Retinal pigment epithelial cell (primary cell): ENCODE measurements at regions not wholly inside any gene's neighbourhood (a gene's known extent, or its start where the extent isn't known, plus 50 kb on each side); places are given as distances from the start of the nearest gene placed in this dataset.

Experiments
- DNase-seq: peaks from one replicate; pipeline ENCODE4 v3.0.0-alpha.2; 2010; ENCODE audit warnings: low read depth
- H3K4me3 ChIP-seq: 2 replicates; pipeline ENCODE4 v1.5.1; 2011; ENCODE audit warnings: mild to moderate bottlenecking, low read length, control low read depth, moderate library complexity
- TF ChIP-seq, protein P1 (sequence below): conservative IDR thresholded peaks from 2 replicates; pipeline ENCODE4 v1.5.1; 2011; ENCODE audit warnings: low read depth, low read length, control low read depth, inconsistent platforms

DNA sequence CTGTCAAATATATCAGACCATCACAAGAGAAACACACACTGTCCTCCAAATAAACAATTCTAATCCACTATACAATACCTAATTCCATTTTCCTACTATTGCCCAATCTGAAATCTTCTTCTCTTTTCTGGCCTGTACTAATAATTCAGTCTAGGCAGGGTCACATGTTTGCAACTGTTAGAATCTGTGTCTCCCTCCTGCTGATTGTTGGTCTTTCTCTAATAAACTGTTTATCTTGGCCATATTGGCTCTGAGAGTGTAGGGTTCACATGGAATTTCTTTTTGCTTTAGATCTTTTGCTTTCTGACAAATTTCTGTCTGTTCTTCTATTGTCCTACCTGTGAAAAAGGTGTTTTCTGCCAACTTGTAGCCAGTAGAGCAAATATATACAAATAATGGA is 319.9 kb upstream of the ADAMTS5 start:
- TF ChIP-seq, protein P1, sequence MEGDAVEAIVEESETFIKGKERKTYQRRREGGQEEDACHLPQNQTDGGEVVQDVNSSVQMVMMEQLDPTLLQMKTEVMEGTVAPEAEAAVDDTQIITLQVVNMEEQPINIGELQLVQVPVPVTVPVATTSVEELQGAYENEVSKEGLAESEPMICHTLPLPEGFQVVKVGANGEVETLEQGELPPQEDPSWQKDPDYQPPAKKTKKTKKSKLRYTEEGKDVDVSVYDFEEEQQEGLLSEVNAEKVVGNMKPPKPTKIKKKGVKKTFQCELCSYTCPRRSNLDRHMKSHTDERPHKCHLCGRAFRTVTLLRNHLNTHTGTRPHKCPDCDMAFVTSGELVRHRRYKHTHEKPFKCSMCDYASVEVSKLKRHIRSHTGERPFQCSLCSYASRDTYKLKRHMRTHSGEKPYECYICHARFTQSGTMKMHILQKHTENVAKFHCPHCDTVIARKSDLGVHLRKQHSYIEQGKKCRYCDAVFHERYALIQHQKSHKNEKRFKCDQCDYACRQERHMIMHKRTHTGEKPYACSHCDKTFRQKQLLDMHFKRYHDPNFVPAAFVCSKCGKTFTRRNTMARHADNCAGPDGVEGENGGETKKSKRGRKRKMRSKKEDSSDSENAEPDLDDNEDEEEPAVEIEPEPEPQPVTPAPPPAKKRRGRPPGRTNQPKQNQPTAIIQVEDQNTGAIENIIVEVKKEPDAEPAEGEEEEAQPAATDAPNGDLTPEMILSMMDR: no peak
- DNase-seq: no peak
- no peak overlapping the region for H3K4me3 ChIP-seq

DNA sequence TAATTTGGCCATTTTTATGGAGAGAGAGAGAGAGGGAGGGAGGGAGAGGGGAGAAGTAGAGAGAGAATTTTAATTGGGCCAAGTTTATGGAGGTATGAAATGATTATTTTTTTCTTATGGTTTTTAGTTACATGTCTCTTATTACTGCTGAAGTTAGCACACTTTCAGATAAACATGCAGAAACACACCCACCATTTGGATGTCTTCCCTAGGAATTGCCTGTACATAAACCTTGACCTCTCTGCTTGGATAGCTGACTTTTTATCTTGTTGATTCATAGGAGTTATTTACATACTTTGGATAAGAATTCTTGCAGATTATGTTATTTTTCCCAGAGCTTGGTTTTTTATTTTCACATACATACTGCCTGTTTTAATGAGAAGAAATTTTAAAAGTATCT is 310.2 kb upstream of the ADAMTS5 start:
- DNase-seq: no peak
- TF ChIP-seq, protein P1: no peak
- H3K4me3 ChIP-seq: no peak overlapping the region

DNA sequence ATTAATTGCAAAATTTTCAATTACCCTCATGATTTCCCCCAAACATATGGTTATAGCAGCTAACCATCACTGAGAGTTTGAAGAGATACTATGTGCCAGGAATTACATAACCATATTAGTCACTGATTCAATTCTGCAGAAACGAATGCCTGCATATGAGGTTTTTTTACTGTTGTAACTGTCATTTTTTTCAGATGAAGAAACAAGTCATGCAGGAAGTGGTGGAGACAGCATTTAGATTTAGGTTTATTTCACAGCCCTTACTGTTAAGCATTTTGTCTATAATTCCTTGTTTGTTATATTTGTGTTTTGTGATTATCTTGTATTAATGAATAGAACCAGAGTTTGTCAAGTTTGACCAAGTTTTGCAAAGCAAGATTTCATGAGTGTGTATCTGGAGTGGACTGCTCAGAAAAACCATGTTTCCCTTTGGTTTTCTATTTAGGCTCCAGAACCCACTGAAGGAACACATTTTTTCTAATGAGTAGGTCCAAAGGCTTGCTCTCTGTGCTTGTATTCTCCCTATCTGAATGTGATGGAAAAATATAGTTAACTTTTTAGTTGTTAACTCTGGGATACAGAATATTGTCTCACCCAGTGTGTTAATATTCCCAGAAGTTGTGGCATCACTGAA is 308.5 kb upstream of the ADAMTS5 start:
- no peak overlapping the region for H3K4me3 ChIP-seq
- no peak for DNase-seq
- TF ChIP-seq, protein P1: no peak

DNA sequence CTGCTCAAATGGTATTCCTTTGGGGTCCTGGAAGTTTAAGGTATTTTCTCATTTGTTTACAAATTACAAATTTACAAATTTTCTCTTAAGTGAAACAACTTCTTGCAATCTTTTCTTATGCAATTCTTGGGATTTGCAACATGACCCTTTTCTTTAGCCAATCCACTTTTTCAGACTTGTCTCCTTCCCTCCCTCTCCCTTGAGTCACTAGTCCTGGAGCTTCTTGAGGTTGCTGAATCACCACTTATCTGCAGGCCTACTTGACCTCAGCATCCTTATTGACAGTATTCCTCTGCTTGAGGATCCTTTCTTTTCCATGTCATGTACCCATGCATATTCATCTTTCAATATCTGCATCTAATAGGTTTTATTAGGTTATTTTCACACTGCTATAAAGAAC is 302.8 kb upstream of the ADAMTS5 start:
- TF ChIP-seq, protein P1: no peak
- DNase-seq: no peak
- no peak overlapping the region for H3K4me3 ChIP-seq

DNA sequence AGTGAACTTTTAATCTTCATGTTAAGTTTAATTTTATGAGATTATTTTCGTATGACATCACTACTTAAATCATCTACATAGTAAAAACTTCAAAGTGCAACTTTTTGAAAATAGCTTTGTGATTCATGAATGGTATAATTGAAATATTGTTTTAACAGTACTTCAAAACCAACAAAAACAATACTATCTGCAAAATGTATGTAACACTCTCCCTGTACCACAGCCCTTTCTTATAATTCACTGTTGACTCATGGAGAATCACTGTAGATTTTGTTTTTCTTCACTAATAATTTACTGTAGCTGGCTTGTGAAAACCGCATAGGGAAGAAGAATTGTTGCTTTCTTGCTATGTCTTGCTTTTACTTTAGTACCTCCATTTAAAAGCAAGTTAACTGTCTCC is 301.4 kb upstream of the ADAMTS5 start:
- TF ChIP-seq, protein P1: no peak
- DNase-seq: no peak
- no peak overlapping the region for H3K4me3 ChIP-seq

DNA sequence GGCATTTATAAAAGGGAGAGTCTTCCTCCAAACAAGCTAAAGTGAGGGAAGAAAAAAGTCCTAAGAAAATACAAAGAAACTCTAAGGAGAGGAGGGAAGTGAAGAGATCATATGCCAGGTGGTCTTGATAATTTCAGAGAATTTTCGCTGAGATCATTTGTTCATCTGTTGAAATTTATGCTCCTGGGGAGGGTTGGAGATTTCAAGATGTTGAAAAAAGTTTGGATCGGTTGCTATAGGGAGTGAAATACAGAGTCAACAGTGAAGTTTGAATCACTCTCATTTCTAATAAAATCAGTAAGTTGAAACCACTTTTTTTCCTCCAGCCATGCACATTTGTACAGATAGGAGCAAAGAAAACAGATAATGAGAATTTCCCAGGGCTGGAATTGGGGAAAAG is 299.1 kb upstream of the ADAMTS5 start:
- no peak for DNase-seq
- H3K4me3 ChIP-seq: no peak overlapping the region
- TF ChIP-seq, protein P1: no peak

DNA sequence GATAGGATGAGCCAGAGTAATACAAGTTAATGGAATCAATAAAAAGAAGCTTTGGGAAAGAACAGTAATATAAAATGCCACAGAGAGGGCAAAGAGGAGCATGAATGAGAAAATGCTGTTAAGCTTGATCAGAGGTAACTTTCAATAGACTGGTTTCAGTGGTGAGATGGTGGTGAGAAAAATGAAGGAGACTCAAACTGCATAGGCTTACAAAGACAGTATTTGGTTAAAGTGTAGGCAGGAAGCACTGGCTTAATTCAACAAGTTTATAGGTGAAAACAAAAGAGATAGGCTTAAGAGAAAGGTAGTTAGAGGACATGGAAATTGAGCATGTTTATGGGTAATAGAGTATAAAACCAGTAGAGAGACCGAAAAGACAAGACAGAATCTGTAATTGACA is 298.6 kb upstream of the ADAMTS5 start:
- TF ChIP-seq, protein P1: no peak
- DNase-seq: no peak
- no peak overlapping the region for H3K4me3 ChIP-seq
